HCT116 (cell line): ENCODE measurements at regions not wholly inside any gene's neighbourhood (a gene's known extent, or its start where the extent isn't known, plus 50 kb on each side); places are given as distances from the start of the nearest gene placed in this dataset.

ENCODE experiments used
- ATAC-seq: fragments of 200-7000 bp; cut with Tn5 transposase; 2 replicates; pipeline ENCODE4 v1.9.1; 2020; ENCODE audit warnings: mild to moderate bottlenecking, moderate library complexity
- BruUV-seq: library from RNA; stranded (reverse); fragments of 400-500 nt; replicated peaks from 2 replicates; lab custom pipeline; 2021; lab: Mats Ljungman, UMichigan
- CTCF ChIA-PET: fragments of 300-600 bp; sonication (Branson Sonifier 250); formaldehyde crosslinking; loops from one replicate; lab custom pipeline; 2021; ENCODE audit warnings: antibody characterized with exemption; lab: Charles Lee
- POLR2A ChIA-PET: fragments of 300-600, 350-600 bp; sonication (Branson Sonifier 250); formaldehyde crosslinking; loops from one replicate; lab custom pipeline; 2021; ENCODE audit warnings: antibody characterized with exemption; lab: Charles Lee
- RAD21 ChIA-PET, 2 experiments: fragments of 300-600 bp; sonication (Branson Sonifier 250); formaldehyde crosslinking; loops; one replicate each; lab custom pipeline; 2023; ENCODE audit warnings: low total read pairs in 2 of 2; ENCODE audit not compliant: uncharacterized antibody in 2 of 2, unreplicated experiment in 2 of 2, low non-redundant PET in 1 of 2; lab: Charles Lee
- DNase-seq: peaks from one replicate; pipeline ENCODE4 v3.0.0-alpha.2; 2010; ENCODE audit warnings: low read depth, low spot score
- H2AFZ ChIP-seq: fragments of 200-600 bp; shearing (Covaris generic), sonication (generic); 2 replicates; pipeline ENCODE4 v1.6.1; 2017; ENCODE audit warnings: low read depth, mixed run types, mixed read lengths, antibody characterized with exemption, low read length; ENCODE audit not compliant: poor library complexity, severe bottlenecking
- H3K27ac ChIP-seq: 2 replicates; pipeline ENCODE4 v1.5.1; 2012; ENCODE audit warnings: low read depth, low read length
- H3K27me3 ChIP-seq: fragments of 200-600 bp; sonication (generic); 2 replicates; pipeline ENCODE4 v1.6.1; 2016; ENCODE audit warnings: mixed run types, low read length, mixed read lengths; ENCODE audit not compliant: insufficient read depth
- H3K36me3 ChIP-seq, 2 experiments: fragments of 200-500 bp in 1 of 2; fragments of 200-600 bp in 1 of 2; sonication (Bioruptor generic) in 1 of 2; sonication (generic) in 1 of 2; 2 replicates each; pipeline versions ENCODE4 v1.5.1 to v1.6.1; 2014 to 2016; ENCODE audit warnings: low read length in 2 of 2, inconsistent platforms in 1 of 2, mixed read lengths in 1 of 2, mixed run types in 1 of 2; ENCODE audit not compliant: insufficient read depth in 2 of 2, control insufficient read depth in 1 of 2
- H3K4me1 ChIP-seq, 2 experiments: fragments of 200-600 bp in 1 of 2; sonication (generic) in 1 of 2; 2 replicates each; pipeline versions ENCODE4 v1.5.1 to v1.6.1; 2012 to 2017; ENCODE audit warnings: low read length in 2 of 2, inconsistent platforms in 1 of 2, mild to moderate bottlenecking in 1 of 2, mixed read lengths in 1 of 2, mixed run types in 1 of 2, moderate library complexity in 1 of 2; ENCODE audit not compliant: insufficient read depth in 2 of 2, control insufficient read depth in 1 of 2
- H3K4me2 ChIP-seq: fragments of 200-600 bp; sonication (generic); 2 replicates; pipeline ENCODE4 v1.6.1; 2017; ENCODE audit warnings: mixed run types, low read length, mixed read lengths
- H3K4me3 ChIP-seq, 2 experiments: fragments of 200-600 bp in 1 of 2; sonication (generic) in 1 of 2; replicated peaks in 1 of 2; 2 replicates each; pipeline ENCODE4 v1.5.1; 2011 to 2016; ENCODE audit warnings: low read length in 2 of 2, control low read depth in 1 of 2, low read depth in 1 of 2, mild to moderate bottlenecking in 1 of 2, mixed read lengths in 1 of 2, mixed run types in 1 of 2
- H3K79me2 ChIP-seq: fragments of 200-600 bp; sonication (generic); 2 replicates; pipeline ENCODE4 v1.6.1; 2017; ENCODE audit warnings: mild to moderate bottlenecking, mixed run types, low read length, moderate library complexity, mixed read lengths; ENCODE audit not compliant: insufficient read depth
- H3K9ac ChIP-seq: fragments of 200-600 bp; sonication (generic); 2 replicates; pipeline ENCODE4 v1.6.1; 2016; ENCODE audit warnings: low read length, mixed read lengths
- H3K9me2 ChIP-seq: fragments of 200-600 bp; sonication (generic), shearing (Covaris generic); 2 replicates; pipeline ENCODE4 v1.6.1; 2017; ENCODE audit warnings: mixed run types, mild to moderate bottlenecking, moderate library complexity; ENCODE audit not compliant: insufficient read depth
- H3K9me3 ChIP-seq, 2 experiments: fragments of 200-500 bp in 1 of 2; fragments of 200-600 bp in 1 of 2; sonication (Bioruptor generic) in 1 of 2; sonication (generic) in 1 of 2; 2 replicates each; pipeline ENCODE4 v1.6.1; 2014 to 2017; ENCODE audit warnings: low read length in 2 of 2, mixed read lengths in 2 of 2, inconsistent platforms in 1 of 2, low read depth in 1 of 2, mild to moderate bottlenecking in 1 of 2, mixed run types in 1 of 2, moderate library complexity in 1 of 2; ENCODE audit not compliant: control insufficient read depth in 1 of 2, insufficient read depth in 1 of 2
- H4K20me1 ChIP-seq: fragments of 200-600 bp; sonication (generic), shearing (Covaris generic); 2 replicates; pipeline ENCODE4 v1.6.1; 2017; ENCODE audit warnings: mixed run types, mild to moderate bottlenecking, moderate library complexity; ENCODE audit not compliant: insufficient read depth
- CBX3 ChIP-seq: IDR thresholded peaks from 2 replicates; pipeline ENCODE4 v1.6.1; 2012; ENCODE audit warnings: low read depth
- EGR1 ChIP-seq: IDR thresholded peaks from 2 replicates; pipeline ENCODE4 v1.6.1; 2012; ENCODE audit warnings: low read depth
- ELF1 ChIP-seq: IDR thresholded peaks from 2 replicates; pipeline ENCODE4 v1.6.1; 2012; ENCODE audit warnings: low read depth, borderline replicate concordance
- EZH2phosphoT487 ChIP-seq: fragments of 200-600 bp; IDR thresholded peaks from 2 replicates; pipeline ENCODE4 v1.6.1; 2018; ENCODE audit warnings: antibody characterized with exemption, borderline replicate concordance
- JUND ChIP-seq: IDR thresholded peaks from 2 replicates; pipeline ENCODE4 v1.6.1; 2012
- MAX ChIP-seq: IDR thresholded peaks from 2 replicates; pipeline ENCODE4 v1.6.1; 2012
- POLR2A ChIP-seq: IDR thresholded peaks from 2 replicates; pipeline ENCODE4 v1.7.0; 2011; ENCODE audit warnings: borderline replicate concordance; ENCODE audit not compliant: insufficient read depth, insufficient read length; ENCODE audit errors: extremely low read depth
- POLR2AphosphoS5 ChIP-seq: IDR thresholded peaks from 2 replicates; pipeline ENCODE4 v1.6.1; 2011; ENCODE audit warnings: mild to moderate bottlenecking, low read depth, low read length, moderate library complexity
- RAD21 ChIP-seq: IDR thresholded peaks from 2 replicates; pipeline ENCODE4 v1.6.1; 2012; ENCODE audit warnings: low read depth, mild to moderate bottlenecking
- SIN3A ChIP-seq: IDR thresholded peaks from 2 replicates; pipeline ENCODE4 v1.6.1; 2012; ENCODE audit warnings: low read depth
- SP1 ChIP-seq: IDR thresholded peaks from 2 replicates; pipeline ENCODE4 v1.6.1; 2012; ENCODE audit warnings: low read depth
- SRF ChIP-seq: IDR thresholded peaks from 2 replicates; pipeline ENCODE4 v1.6.1; 2012; ENCODE audit warnings: low read depth
- TCF7L2 ChIP-seq: IDR thresholded peaks from 2 replicates; pipeline ENCODE4 v1.7.0; 2011; ENCODE audit warnings: borderline replicate concordance, inconsistent platforms; ENCODE audit not compliant: insufficient read depth, insufficient read length; ENCODE audit errors: extremely low read depth
- YY1 ChIP-seq: IDR thresholded peaks from 2 replicates; pipeline ENCODE4 v1.6.1; 2011; ENCODE audit warnings: low read length, low read depth, moderate library complexity, mild to moderate bottlenecking; ENCODE audit not compliant: insufficient replicate concordance; ENCODE audit errors: extremely low read depth
- ZBTB33 ChIP-seq: IDR thresholded peaks from 2 replicates; pipeline ENCODE4 v1.6.1; 2011; ENCODE audit warnings: mild to moderate bottlenecking, low read length, moderate library complexity; ENCODE audit not compliant: insufficient replicate concordance; ENCODE audit errors: extremely low read depth
- intact Hi-C: fragments of 100-400 bp; cut with micrococcal nuclease; formaldehyde crosslinking; loops from 2 replicates; pipeline ENCODE4 v1.10.0; 2022
- TF ChIP-seq, protein P1 (sequence below): IDR thresholded peaks from 2 replicates; pipeline ENCODE4 v1.6.1; 2012
- TF ChIP-seq, protein P2 (sequence below), 3 experiments: fragments of 200-600 bp in 1 of 3; sonication (generic) in 1 of 3; IDR thresholded peaks in 2 of 3; conservative IDR thresholded peaks in 1 of 3; 2 replicates each; pipeline ENCODE4 v1.5.1; 2012 to 2017; ENCODE audit warnings: low read depth in 2 of 3, low read length in 2 of 3, antibody characterized with exemption in 1 of 3, borderline replicate concordance in 1 of 3, control low read depth in 1 of 3, mild to moderate bottlenecking in 1 of 3, mixed read lengths in 1 of 3, mixed run types in 1 of 3, moderate library complexity in 1 of 3; ENCODE audit not compliant: insufficient read depth in 1 of 3

DNA sequence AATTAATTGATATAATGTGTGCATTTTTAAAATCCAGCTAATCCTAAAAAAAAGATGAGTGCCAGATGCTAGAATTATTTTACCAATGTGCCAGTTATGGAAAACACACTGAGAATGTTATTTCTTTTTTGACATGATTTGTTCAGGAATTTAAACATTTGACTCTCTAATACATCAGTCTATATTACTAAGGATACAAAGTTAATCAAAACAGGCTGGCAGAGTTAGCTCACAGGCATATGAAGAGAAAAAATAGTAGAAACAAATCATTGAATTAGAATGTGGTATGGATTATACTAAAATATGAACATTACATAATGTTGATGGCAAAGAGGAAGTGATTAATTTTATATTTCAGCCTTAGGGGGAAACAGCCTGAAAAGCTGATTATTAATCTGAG is 368.3 kb upstream of the GJE1 start:
- Histone ChIP-seq H3K4me3 (no peak overlapping the region), H3K27me3 (no peaks in the 10 kb centered on the region), H4K20me1 (no peaks in the 10 kb centered on the region), H3K9me2 (no peaks in the 10 kb centered on the region), H2AFZ (no peak overlapping the region), H3K36me3 (no peaks in the 10 kb centered on the region), H3K4me2 (no peak overlapping the region), H3K4me1 (no peaks in the 10 kb centered on the region), H3K9ac (no peak overlapping the region), H3K79me2 (no peaks in the 10 kb centered on the region), H3K9me3 (no peaks in the 10 kb centered on the region), H3K27ac (no peak overlapping the region)
- ATAC-seq (no peak), DNase-seq (no peak)
- ChIA-PET CTCF (no interaction called here), RAD21 (no interaction called here), POLR2A (no interaction called here)
- BruUV-seq: no TSS peak
- no peak for TF ChIP-seq SP1
- TF ChIP-seq JUND: no peak
- TF ChIP-seq MAX: no peak
- TF ChIP-seq POLR2A: no peak
- no peak for TF ChIP-seq EZH2phosphoT487
- TF ChIP-seq CBX3: no peak
- TF ChIP-seq EGR1: no peak
- no peak for TF ChIP-seq SRF
- no peak for TF ChIP-seq POLR2AphosphoS5
- no peak for TF ChIP-seq YY1
- no peak for TF ChIP-seq RAD21
- TF ChIP-seq SIN3A: no peak
- intact Hi-C loops: no loop called here

DNA sequence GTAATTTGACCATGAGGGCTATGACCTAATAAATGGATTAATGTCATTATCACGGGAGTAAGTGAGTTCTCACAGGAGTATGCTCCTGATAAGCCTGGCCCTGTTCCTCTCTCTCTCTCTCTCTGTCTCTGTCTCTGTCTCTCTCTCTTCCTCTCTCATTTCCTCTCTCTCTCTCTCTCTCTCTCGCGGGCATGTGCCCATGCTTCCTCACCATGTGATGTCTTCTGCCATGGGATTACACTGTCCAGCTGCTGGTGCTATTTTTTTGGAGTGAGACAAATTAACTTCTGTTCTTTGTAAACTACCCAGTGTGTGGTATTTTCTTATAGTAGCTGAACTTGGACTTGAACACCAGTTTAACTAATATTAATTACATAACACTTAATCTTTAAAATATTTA is 374.3 kb upstream of the GJE1 start:
- no peak for DNase-seq
- Histone ChIP-seq H3K27me3 (no peaks in the 10 kb centered on the region), H3K9me3 (no peaks in the 10 kb centered on the region), H3K4me1 (no peaks in the 10 kb centered on the region), H2AFZ (no peak overlapping the region), H3K79me2 (no peaks in the 10 kb centered on the region), H3K27ac (no peak overlapping the region), H3K9me2 (no peaks in the 10 kb centered on the region), H4K20me1 (no peaks in the 10 kb centered on the region), H3K4me2 (no peak overlapping the region), H3K9ac (no peak overlapping the region), H3K36me3 (no peaks in the 10 kb centered on the region), H3K4me3 (no peak overlapping the region)
- BruUV-seq: no TSS peak
- POLR2A ChIA-PET: no interaction called here
- intact Hi-C loops: no loop called here
- RAD21 ChIA-PET: no interaction called here
- no peak for ATAC-seq
- CTCF ChIA-PET: no interaction called here
- TF ChIP-seq JUND: no peak
- no peak for TF ChIP-seq EZH2phosphoT487
- no peak for TF ChIP-seq ELF1
- no peak for TF ChIP-seq TCF7L2
- TF ChIP-seq RAD21: no peak
- TF ChIP-seq, protein P1, sequence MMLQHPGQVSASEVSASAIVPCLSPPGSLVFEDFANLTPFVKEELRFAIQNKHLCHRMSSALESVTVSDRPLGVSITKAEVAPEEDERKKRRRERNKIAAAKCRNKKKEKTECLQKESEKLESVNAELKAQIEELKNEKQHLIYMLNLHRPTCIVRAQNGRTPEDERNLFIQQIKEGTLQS: no peak
- TF ChIP-seq MAX: no peak
- no peak for TF ChIP-seq POLR2A
- TF ChIP-seq ZBTB33: no peak
- no peak for TF ChIP-seq POLR2AphosphoS5
- no peak for TF ChIP-seq CBX3
- TF ChIP-seq, protein P2, sequence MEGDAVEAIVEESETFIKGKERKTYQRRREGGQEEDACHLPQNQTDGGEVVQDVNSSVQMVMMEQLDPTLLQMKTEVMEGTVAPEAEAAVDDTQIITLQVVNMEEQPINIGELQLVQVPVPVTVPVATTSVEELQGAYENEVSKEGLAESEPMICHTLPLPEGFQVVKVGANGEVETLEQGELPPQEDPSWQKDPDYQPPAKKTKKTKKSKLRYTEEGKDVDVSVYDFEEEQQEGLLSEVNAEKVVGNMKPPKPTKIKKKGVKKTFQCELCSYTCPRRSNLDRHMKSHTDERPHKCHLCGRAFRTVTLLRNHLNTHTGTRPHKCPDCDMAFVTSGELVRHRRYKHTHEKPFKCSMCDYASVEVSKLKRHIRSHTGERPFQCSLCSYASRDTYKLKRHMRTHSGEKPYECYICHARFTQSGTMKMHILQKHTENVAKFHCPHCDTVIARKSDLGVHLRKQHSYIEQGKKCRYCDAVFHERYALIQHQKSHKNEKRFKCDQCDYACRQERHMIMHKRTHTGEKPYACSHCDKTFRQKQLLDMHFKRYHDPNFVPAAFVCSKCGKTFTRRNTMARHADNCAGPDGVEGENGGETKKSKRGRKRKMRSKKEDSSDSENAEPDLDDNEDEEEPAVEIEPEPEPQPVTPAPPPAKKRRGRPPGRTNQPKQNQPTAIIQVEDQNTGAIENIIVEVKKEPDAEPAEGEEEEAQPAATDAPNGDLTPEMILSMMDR (IDR thresholded peaks at IDR 0.05 in 2 of 3, conservative IDR thresholded peaks at IDR 0.05 in 1 of 3; ENCODE audit: borderline replicate concordance in 1 of 3, insufficient read depth in 1 of 3, low read depth in 2 of 3, low read length in 2 of 3): no peak
- no peak for TF ChIP-seq SRF
- TF ChIP-seq SP1: no peak
- no peak for TF ChIP-seq EGR1
